Endothelial cell of umbilical vein (primary cell): ENCODE measurements at regions not wholly inside any gene's neighbourhood (a gene's known extent, or its start where the extent isn't known, plus 50 kb on each side); places are given as distances from the start of the nearest gene placed in this dataset.

Experiments
- BruUV-seq: library from RNA; stranded (reverse); fragments of 400-500 nt; replicated peaks from 2 replicates; lab custom pipeline; 2021; lab: Mats Ljungman, UMichigan
- CTCF ChIA-PET: fragments of 300-600, 350-600 bp; sonication (Branson Sonifier 250); formaldehyde crosslinking; loops from one replicate; lab custom pipeline; 2021; ENCODE audit warnings: antibody characterized with exemption, inconsistent platforms; lab: Charles Lee
- POLR2A ChIA-PET: fragments of 300-600, 350-600 bp; sonication (Branson Sonifier 250); formaldehyde crosslinking; loops from one replicate; lab custom pipeline; 2021; ENCODE audit warnings: antibody characterized with exemption, inconsistent platforms; lab: Charles Lee
- DNase-seq: peaks from one replicate; pipeline ENCODE4 v3.0.0-alpha.2; 2011; ENCODE audit warnings: low read depth, low spot score
- FAIRE-seq: peaks from 2 replicates; lab custom pipeline; 2011; peaks lifted over from hg19 to GRCh38; lab: Jason Lieb, UNC
- H2AFZ ChIP-seq: 2 replicates; pipeline ENCODE4 v1.6.0; 2012; ENCODE audit warnings: low read depth, low read length, control low read depth, inconsistent platforms
- H3K27ac ChIP-seq: 2 replicates; pipeline ENCODE4 v1.5.1; 2011; ENCODE audit warnings: low read depth, mild to moderate bottlenecking, control low read depth, low read length, moderate library complexity; ENCODE audit not compliant: insufficient read depth
- H3K27me3 ChIP-seq, 2 experiments: 2 replicates each; pipeline versions ENCODE4 v1.6.0 to v1.6.1; 2011; ENCODE audit warnings: low read length in 2 of 2, mixed read lengths in 1 of 2; ENCODE audit not compliant: control insufficient read depth in 2 of 2, insufficient read depth in 2 of 2
- H3K36me3 ChIP-seq, 2 experiments: 2 replicates in 1 of 2; 3 replicates in 1 of 2; pipeline ENCODE4 v1.5.1; 2011; ENCODE audit warnings: low read length in 2 of 2, mild to moderate bottlenecking in 1 of 2, moderate library complexity in 1 of 2; ENCODE audit not compliant: control insufficient read depth in 2 of 2, insufficient read depth in 2 of 2; ENCODE audit errors: extremely low read depth in 1 of 2
- H3K4me1 ChIP-seq: 3 replicates; pipeline ENCODE4 v1.5.1; 2011; ENCODE audit warnings: mild to moderate bottlenecking, low read length; ENCODE audit not compliant: control insufficient read depth, insufficient read depth; ENCODE audit errors: extremely low read depth
- H3K4me2 ChIP-seq: 2 replicates; pipeline ENCODE4 v1.6.1; 2011; ENCODE audit warnings: low read length, control low read depth, mixed read lengths; ENCODE audit not compliant: insufficient read depth
- H3K4me3 ChIP-seq, 3 experiments: fragments of 200-600 bp in 1 of 3; sonication (generic), shearing (Covaris generic) in 1 of 3; replicated peaks in 1 of 3; 2 replicates each; pipeline ENCODE4 v1.5.1; 2011 to 2016; ENCODE audit warnings: control low read depth in 3 of 3, low read length in 3 of 3, mild to moderate bottlenecking in 2 of 3, inconsistent platforms in 1 of 3, low read depth in 1 of 3, moderate library complexity in 1 of 3; ENCODE audit not compliant: insufficient read depth in 1 of 3
- H3K79me2 ChIP-seq: 2 replicates; pipeline ENCODE4 v1.6.0; 2012; ENCODE audit warnings: low read length, inconsistent platforms; ENCODE audit not compliant: control insufficient read depth, insufficient read depth
- H3K9ac ChIP-seq: replicated peaks from 2 replicates; pipeline ENCODE3; 2011; ENCODE audit warnings: low read length, control low read depth; ENCODE audit not compliant: insufficient read depth; ENCODE audit errors: extremely low read depth
- H3K9me1 ChIP-seq: replicated peaks from 3 replicates; pipeline ENCODE4 v1.6.0; 2011; ENCODE audit warnings: mild to moderate bottlenecking, low read length; ENCODE audit not compliant: control insufficient read depth, insufficient read depth; ENCODE audit errors: extremely low read depth
- H3K9me3 ChIP-seq: replicated peaks from 2 replicates; pipeline ENCODE4 v1.5.1; 2012; ENCODE audit warnings: low read length, inconsistent platforms; ENCODE audit not compliant: control insufficient read depth, insufficient read depth
- H4K20me1 ChIP-seq: replicated peaks from 2 replicates; pipeline ENCODE3; 2011; ENCODE audit warnings: mild to moderate bottlenecking, low read length; ENCODE audit not compliant: control insufficient read depth, insufficient read depth; ENCODE audit errors: extremely low read depth
- CTCF ChIP-seq, 2 donors: IDR thresholded peaks; 1 replicate in 1 of 2; 2 replicates in 1 of 2; pipeline ENCODE4 v1.5.1; 2011; ENCODE audit warnings: low read length in 2 of 2, mild to moderate bottlenecking in 2 of 2, moderate library complexity in 2 of 2, control low read depth in 1 of 2, inconsistent platforms in 1 of 2, low read depth in 1 of 2; ENCODE audit not compliant: insufficient read depth in 1 of 2; ENCODE audit errors: extremely low read depth in 1 of 2
- EZH2 ChIP-seq: IDR thresholded peaks from 2 replicates; pipeline ENCODE4 v1.6.1; 2012; ENCODE audit warnings: borderline replicate concordance, low read depth, mild to moderate bottlenecking, moderate library complexity, low read length, inconsistent platforms; ENCODE audit not compliant: severe bottlenecking
- FOS ChIP-seq: IDR thresholded peaks from 2 replicates; pipeline ENCODE4 v1.6.1; 2011; ENCODE audit warnings: mild to moderate bottlenecking, low read length, moderate library complexity, borderline replicate concordance; ENCODE audit not compliant: insufficient read depth
- GATA2 ChIP-seq: IDR thresholded peaks from 2 replicates; pipeline ENCODE4 v1.7.0; 2011; ENCODE audit warnings: low read depth, mild to moderate bottlenecking, moderate library complexity, mixed read lengths, low read length; ENCODE audit not compliant: insufficient read length, insufficient read depth
- MYC ChIP-seq: IDR thresholded peaks from one replicate; pipeline ENCODE4 v1.6.1; 2011; ENCODE audit warnings: mild to moderate bottlenecking, low read depth, low read length
- POLR2A ChIP-seq: IDR thresholded peaks from 2 replicates; pipeline ENCODE4 v1.6.1; 2012; ENCODE audit warnings: low read depth, mild to moderate bottlenecking, control low read depth, low read length
- POLR2AphosphoS5 ChIP-seq: IDR thresholded peaks from 2 replicates; pipeline ENCODE4 v1.6.1; 2012; ENCODE audit warnings: low read depth, mild to moderate bottlenecking, control low read depth, low read length, moderate library complexity; ENCODE audit not compliant: insufficient read depth
- dilution Hi-C: fragments of 300-500 bp; cut with MboI; formaldehyde crosslinking; loops from one replicate; pipeline ENCODE4 v1.15.0; 2019; ENCODE audit warnings: low sequenced_read_pairs; ENCODE audit not compliant: extremely low pct_ligation_motif_present
- intact Hi-C: fragments of 100-400 bp; cut with micrococcal nuclease; formaldehyde crosslinking; loops from one replicate; pipeline ENCODE4 v1.10.0; 2022
- TF ChIP-seq, protein P1 (sequence below): IDR thresholded peaks from 2 replicates; pipeline ENCODE4 v1.6.1; 2011; ENCODE audit not compliant: insufficient read depth, insufficient read length

GRCh38 chr9:4423207-4423610 is 67.1 kb upstream of the SLC1A1 start:
- DNase-seq (no peak), FAIRE-seq (no peak)
- Histone ChIP-seq H3K9ac (no peak overlapping the region), H4K20me1 (no peaks in the 10 kb centered on the region), H3K4me3 (no peak overlapping the region), H3K79me2 (no peaks in the 10 kb centered on the region), H3K9me3 (no peaks in the 10 kb centered on the region), H3K36me3 (no peaks in the 10 kb centered on the region), H2AFZ (no peak overlapping the region), H3K27me3 (no peaks in the 10 kb centered on the region), H3K4me1 (peaks cover 24% of the 10 kb centered on the region), H3K27ac (no peak overlapping the region), H3K9me1 (no peaks in the 10 kb centered on the region), H3K4me2 (no peak overlapping the region)
- intact Hi-C loops, result no loop called here
- BruUV-seq, result no TSS peak
- ChIA-PET CTCF (interaction anchor here (0.9 kb wide), 2 partner anchors 16 to 37 kb away, joined by 3 to 4 read pairs; no protein-coding TSS in a partner anchor), POLR2A (no interaction called here)
- dilution Hi-C loops, result no loop called here
- TF ChIP-seq MYC, result no peak
- no peak for TF ChIP-seq CTCF (IDR thresholded peaks at IDR 0.05; ENCODE audit: extremely low read depth in 1 of 2, insufficient read depth in 1 of 2, low read depth in 1 of 2, low read length in 2 of 2)
- no peak for TF ChIP-seq POLR2AphosphoS5
- TF ChIP-seq, protein P1, sequence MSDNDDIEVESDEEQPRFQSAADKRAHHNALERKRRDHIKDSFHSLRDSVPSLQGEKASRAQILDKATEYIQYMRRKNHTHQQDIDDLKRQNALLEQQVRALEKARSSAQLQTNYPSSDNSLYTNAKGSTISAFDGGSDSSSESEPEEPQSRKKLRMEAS, result no peak
- TF ChIP-seq FOS, result no peak
- no peak for TF ChIP-seq GATA2
- TF ChIP-seq EZH2, result no peak
- no peak for TF ChIP-seq POLR2A
